ENCODE measurements at regions not wholly inside any gene's neighbourhood (a gene's known extent, or its start where the extent isn't known, plus 50 kb on each side); places are given as distances from the start of the nearest gene placed in this dataset.

- Histone ChIP-seq H3K9me3 (replicated peaks) (no peaks in the 10 kb centered on the region), H3K4me1 (no peaks in the 10 kb centered on the region), H3K27me3 (peaks cover 4% of the 10 kb centered on the region; the same call in 1 of the 2 replicates), H3K27ac (no peak overlapping the region), H3K36me3 (no peaks in the 10 kb centered on the region), H3K4me3 (no peak overlapping the region)
- no peak for DNase-seq
Observed at GRCh38 chr12:125193376-125194152, 128.3 kb downstream of the AACS start.

DNA sequence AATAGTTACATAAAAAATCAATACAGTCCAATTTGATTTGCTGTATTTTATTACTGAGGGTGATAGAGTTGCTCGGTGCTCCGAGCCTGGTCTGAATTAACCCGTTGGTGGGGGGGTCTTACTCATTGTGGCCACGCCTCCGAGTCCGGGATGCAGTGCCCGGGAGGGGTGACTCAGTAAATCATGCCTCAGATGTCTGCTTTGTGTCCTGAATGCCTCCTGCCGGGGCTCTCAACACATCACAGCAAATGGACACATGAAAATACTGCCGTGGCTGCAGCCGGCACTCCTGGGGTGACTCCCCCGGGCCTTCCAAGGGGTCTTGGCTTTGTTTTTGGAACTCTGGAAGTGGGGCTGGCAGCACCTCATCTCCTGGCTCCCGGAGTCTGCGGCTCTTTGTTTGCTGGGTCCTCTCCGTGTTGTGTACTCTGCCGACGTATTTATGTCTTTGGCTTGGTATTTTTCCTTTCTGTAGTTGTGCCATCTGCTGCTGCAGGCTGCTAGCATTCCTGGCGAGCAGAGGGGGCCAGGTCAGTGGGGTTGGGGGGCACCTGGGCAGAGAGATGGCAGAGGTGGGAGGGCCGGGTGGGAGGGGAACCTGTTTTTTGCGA is 129.0 kb downstream of the AACS start:
- no peak overlapping the region for H3K4me3 ChIP-seq

GRCh38 chr12:125194987-125195386 is 129.8 kb downstream of the AACS start:
- no peak overlapping the region for H3K4me3 ChIP-seq
- DNase-seq: no peak

More for the DNA sequence above, 129.0 kb downstream of the AACS start:
- Histone ChIP-seq H3K27ac (no peak overlapping the region), H3K36me3 (no peaks in the 10 kb centered on the region), H3K4me1 (no peaks in the 10 kb centered on the region), H3K27me3 (no peaks in the 10 kb centered on the region; the same call in 1 of the 2 replicates), H3K9me3 (replicated peaks) (no peaks in the 10 kb centered on the region)
- no peak for DNase-seq

DNA sequence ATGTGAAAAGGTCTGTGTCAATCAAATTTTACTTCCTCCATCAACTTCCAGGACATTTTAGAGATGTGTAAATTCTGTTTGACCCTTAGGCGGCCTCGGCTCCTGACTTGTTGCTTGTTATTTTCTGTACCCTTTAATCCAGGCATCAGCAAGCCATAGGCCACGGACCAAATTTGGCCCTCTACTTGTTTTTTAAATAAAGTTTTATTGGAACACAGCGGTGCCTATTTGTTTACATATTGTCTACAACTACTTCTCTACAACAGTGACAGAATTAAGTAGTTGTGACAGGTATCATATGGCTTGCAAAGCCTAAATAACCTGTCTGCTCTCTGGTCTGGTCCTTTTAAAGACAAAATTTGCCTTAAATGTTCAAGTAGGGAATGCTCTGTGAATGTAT is 132.1 kb downstream of the AACS start:
- no peak overlapping the region for H3K27ac ChIP-seq
- DNase-seq: no peak
- no peak overlapping the region for H3K4me3 ChIP-seq
- no peaks in the 10 kb centered on the region for H3K4me1 ChIP-seq
- no peaks in the 10 kb centered on the region for H3K9me3 ChIP-seq (replicated peaks)
- no peaks in the 10 kb centered on the region for H3K36me3 ChIP-seq
- no peaks in the 10 kb centered on the region for H3K27me3 ChIP-seq

More at GRCh38 chr12:125194987-125195386, 129.8 kb downstream of the AACS start:
- Histone ChIP-seq H3K27me3 (no peaks in the 10 kb centered on the region), H3K36me3 (no peaks in the 10 kb centered on the region), H3K27ac (no peak overlapping the region), H3K4me1 (no peaks in the 10 kb centered on the region), H3K9me3 (replicated peaks) (no peaks in the 10 kb centered on the region)

- DNase-seq: no peak
- no peaks in the 10 kb centered on the region for H3K36me3 ChIP-seq
- H3K4me3 ChIP-seq: no peak overlapping the region
- no peaks in the 10 kb centered on the region for H3K9me3 ChIP-seq (replicated peaks)
- no peaks in the 10 kb centered on the region for H3K4me1 ChIP-seq
- H3K27me3 ChIP-seq: no peaks in the 10 kb centered on the region
- no peak overlapping the region for H3K27ac ChIP-seq
Observed at GRCh38 chr12:125198652-125199051, 133.4 kb downstream of the AACS start.

DNA sequence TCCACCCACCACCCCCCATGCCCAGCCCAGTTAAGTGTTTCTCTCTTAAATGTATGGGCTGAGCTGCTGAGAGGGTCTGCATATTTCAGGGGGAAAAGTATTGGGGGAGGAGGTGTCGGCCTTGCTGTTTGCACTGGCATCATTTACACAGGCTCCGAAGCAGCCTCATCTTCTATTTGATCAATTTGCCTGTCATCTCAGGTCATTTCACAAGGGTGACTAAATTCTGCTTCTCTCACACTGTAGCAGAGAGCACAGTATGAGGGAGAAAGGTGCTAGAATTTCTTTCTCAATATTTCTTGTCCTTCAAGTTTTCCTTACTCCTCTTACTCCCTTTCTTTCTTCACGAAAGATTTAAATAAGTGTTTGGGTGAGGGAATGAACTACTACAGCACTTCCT is 135.9 kb downstream of the AACS start:
- DNase-seq: no peak
- no peaks in the 10 kb centered on the region for H3K27me3 ChIP-seq
- H3K4me1 ChIP-seq: no peaks in the 10 kb centered on the region
- H3K27ac ChIP-seq: no peak overlapping the region
- no peak overlapping the region for H3K4me3 ChIP-seq
- no peaks in the 10 kb centered on the region for H3K36me3 ChIP-seq
- H3K9me3 ChIP-seq (replicated peaks): no peaks in the 10 kb centered on the region

- no peaks in the 10 kb centered on the region for H3K36me3 ChIP-seq
- H3K4me1 ChIP-seq: no peaks in the 10 kb centered on the region
- H3K27me3 ChIP-seq: no peaks in the 10 kb centered on the region
- H3K9me3 ChIP-seq (replicated peaks): no peaks in the 10 kb centered on the region
- H3K27ac ChIP-seq: no peak overlapping the region
- DNase-seq: no peak
- H3K4me3 ChIP-seq: no peak overlapping the region
Observed at GRCh38 chr12:125201940-125202339, 136.7 kb downstream of the AACS start.

- Histone ChIP-seq H3K4me3 (no peak overlapping the region), H3K36me3 (no peaks in the 10 kb centered on the region), H3K27me3 (no peaks in the 10 kb centered on the region), H3K9me3 (replicated peaks) (no peaks in the 10 kb centered on the region), H3K4me1 (no peaks in the 10 kb centered on the region), H3K27ac (no peak overlapping the region)
- no peak for DNase-seq
Observed at GRCh38 chr12:125202421-125202820, 137.2 kb downstream of the AACS start.

GRCh38 chr12:125203145-125203765 is 138.0 kb downstream of the AACS start:
- peak in 1 of 2 experiments; percentile 28 for DNase-seq
- H3K27me3 ChIP-seq: no peaks in the 10 kb centered on the region

GRCh38 chr12:125205386-125205785 is 140.2 kb downstream of the AACS start:
- Histone ChIP-seq H3K27me3 (no peaks in the 10 kb centered on the region), H3K4me3 (no peak overlapping the region), H3K27ac (no peak overlapping the region), H3K36me3 (no peaks in the 10 kb centered on the region), H3K9me3 (replicated peaks) (no peaks in the 10 kb centered on the region), H3K4me1 (no peaks in the 10 kb centered on the region)
- no peak for DNase-seq

More at GRCh38 chr12:125203145-125203765, 138.0 kb downstream of the AACS start:
- H3K9me3 ChIP-seq (replicated peaks): no peaks in the 10 kb centered on the region
- no peak overlapping the region for H3K4me3 ChIP-seq
- no peak overlapping the region for H3K27ac ChIP-seq
- no peaks in the 10 kb centered on the region for H3K4me1 ChIP-seq
- H3K36me3 ChIP-seq: no peaks in the 10 kb centered on the region

- Histone ChIP-seq H3K4me1 (no peaks in the 10 kb centered on the region), H3K27me3 (no peaks in the 10 kb centered on the region), H3K9me3 (replicated peaks) (no peaks in the 10 kb centered on the region), H3K36me3 (no peaks in the 10 kb centered on the region), H3K27ac (no peak overlapping the region), H3K4me3 (no peak overlapping the region)
- DNase-seq: no peak
Observed at GRCh38 chr12:125206711-125207110, 141.5 kb downstream of the AACS start.

DNA sequence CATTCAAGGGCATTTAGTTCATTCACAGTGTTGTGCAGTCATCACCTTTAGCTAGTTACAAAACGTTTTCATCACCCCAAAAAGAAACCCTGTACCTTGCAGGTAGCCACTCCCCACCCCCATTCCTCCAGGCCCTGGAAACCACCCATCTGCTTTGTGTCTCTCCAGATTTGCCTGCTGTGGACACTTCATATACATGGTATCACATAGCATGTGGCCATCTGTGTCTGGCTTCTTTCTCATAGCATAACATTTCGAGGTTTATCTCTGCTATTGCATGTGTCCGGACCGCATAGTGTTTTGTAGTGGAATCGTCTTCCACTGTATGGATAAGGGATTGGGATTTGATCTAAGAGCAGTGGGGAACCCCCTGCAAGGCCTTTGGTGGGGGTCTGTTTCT is 143.1 kb downstream of the AACS start:
- Histone ChIP-seq H3K4me1 (no peaks in the 10 kb centered on the region), H3K27ac (no peak overlapping the region), H3K36me3 (no peaks in the 10 kb centered on the region), H3K9me3 (replicated peaks) (no peaks in the 10 kb centered on the region), H3K27me3 (no peaks in the 10 kb centered on the region), H3K4me3 (no peak overlapping the region)
- no peak for DNase-seq

GRCh38 chr12:125208942-125209341 is 143.7 kb downstream of the AACS start:
- no peak overlapping the region for H3K27ac ChIP-seq
- no peaks in the 10 kb centered on the region for H3K27me3 ChIP-seq
- DNase-seq: no peak
- no peaks in the 10 kb centered on the region for H3K4me1 ChIP-seq
- H3K4me3 ChIP-seq: no peak overlapping the region
- no peaks in the 10 kb centered on the region for H3K36me3 ChIP-seq
- no peaks in the 10 kb centered on the region for H3K9me3 ChIP-seq (replicated peaks)

DNA sequence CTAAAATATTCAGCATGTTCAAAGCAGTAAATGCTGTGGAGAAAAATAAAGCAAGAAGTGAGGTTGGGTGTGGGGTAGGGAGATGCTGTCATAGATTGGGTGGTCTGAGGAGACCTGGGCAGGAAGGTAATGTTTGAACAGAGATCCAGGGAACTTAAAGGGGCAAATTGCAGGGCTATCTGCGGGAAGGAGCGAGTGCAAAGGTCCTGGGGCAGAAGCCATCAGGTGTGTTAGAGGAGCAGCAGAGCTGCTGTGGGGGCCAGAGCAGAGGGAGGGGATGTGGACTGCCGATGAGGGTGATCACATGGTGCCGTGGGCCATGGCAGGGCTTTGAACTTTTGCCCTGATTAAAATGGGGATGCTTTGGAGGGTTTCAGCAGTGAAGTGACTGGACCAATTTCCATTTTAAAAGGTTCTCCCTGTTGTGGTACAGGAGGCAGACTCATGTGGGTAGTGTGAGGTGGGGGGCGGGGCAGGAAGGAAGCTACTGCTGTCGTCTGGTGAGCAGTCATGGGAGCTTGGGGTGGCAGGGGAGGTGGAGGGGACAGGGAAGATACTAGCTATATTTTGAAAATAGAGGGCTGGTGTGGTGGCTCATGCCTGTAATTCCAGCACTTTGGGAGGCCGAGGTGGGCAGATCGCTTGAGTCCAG is 145.0 kb downstream of the AACS start:
- no peak overlapping the region for H3K27ac ChIP-seq
- DNase-seq: no peak
- no peaks in the 10 kb centered on the region for H3K36me3 ChIP-seq
- no peaks in the 10 kb centered on the region for H3K4me1 ChIP-seq
- H3K4me3 ChIP-seq: no peak overlapping the region
- H3K27me3 ChIP-seq: no peaks in the 10 kb centered on the region
- no peaks in the 10 kb centered on the region for H3K9me3 ChIP-seq (replicated peaks)

DNA sequence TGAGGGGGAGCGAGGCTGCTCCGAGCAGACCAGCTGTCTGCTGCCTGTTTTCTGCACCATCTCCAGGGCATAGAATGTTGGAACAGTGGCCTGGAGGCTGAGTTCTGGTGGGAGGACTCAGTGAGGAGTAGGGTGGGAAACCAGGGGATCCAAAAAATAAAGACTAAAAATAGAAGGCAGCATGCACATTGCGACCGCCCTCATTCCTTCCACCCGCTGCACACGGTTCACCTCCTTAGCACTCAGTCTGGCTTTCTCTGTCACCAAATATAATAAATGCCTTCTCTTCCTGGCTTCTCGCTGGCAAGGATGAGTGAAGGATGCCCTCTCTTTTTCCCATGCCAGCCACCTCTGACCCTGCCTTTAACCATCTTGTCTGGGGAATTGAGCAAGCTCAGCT is 146.2 kb downstream of the AACS start:
- H3K27ac ChIP-seq: no peak overlapping the region

More for the DNA sequence above, 146.2 kb downstream of the AACS start:
- Histone ChIP-seq H3K4me3 (no peak overlapping the region), H3K4me1 (no peaks in the 10 kb centered on the region), H3K27me3 (no peaks in the 10 kb centered on the region), H3K9me3 (replicated peaks) (no peaks in the 10 kb centered on the region), H3K36me3 (no peaks in the 10 kb centered on the region)
- DNase-seq: no peak

All from SJCRH30 (cell line).